GM12878 (cell line): ENCODE measurements at regions not wholly inside any gene's neighbourhood (a gene's known extent, or its start where the extent isn't known, plus 50 kb on each side); places are given as distances from the start of the nearest gene placed in this dataset.
A peak's percentile ranks its signal among the peaks of the same experiment; 100 is the strongest.

ENCODE experiments used
- ATAC-seq: fragments of 200-7000 bp; cut with Tn5 transposase; 3 replicates; pipeline ENCODE4 v1.9.1; 2020; ENCODE audit warnings: mild to moderate bottlenecking, moderate library complexity
- BruUV-seq: library from RNA; stranded (reverse); fragments of 400-500 nt; replicated peaks from 2 replicates; lab custom pipeline; 2021; lab: Mats Ljungman, UMichigan
- CTCF ChIA-PET: fragments of 300-600 bp; sonication (Branson Sonifier 250); formaldehyde crosslinking; extraction: SDS; loops from one replicate; lab custom pipeline; 2021; ENCODE audit warnings: inconsistent platforms; lab: Yijun Ruan, JAX
- POLR2A ChIA-PET: fragments of 350-600 bp; formaldehyde crosslinking; extraction: SDS; loops from one replicate; lab custom pipeline; 2021; ENCODE audit warnings: inconsistent platforms; lab: Charles Lee
- RAD21 ChIA-PET: fragments of 300-600 bp; sonication (Branson Sonifier 250); formaldehyde crosslinking; loops from one replicate; lab custom pipeline; 2023; ENCODE audit warnings: antibody characterized with exemption; ENCODE audit not compliant: unreplicated experiment; lab: Charles Lee
- SMC1A ChIA-PET: fragments of 300-600 bp; sonication (Branson Sonifier 250); formaldehyde crosslinking; loops from one replicate; lab custom pipeline; 2023; ENCODE audit not compliant: unreplicated experiment, uncharacterized antibody; lab: Charles Lee
- DNase-seq: peaks from one replicate; pipeline ENCODE4 v3.0.0-alpha.2; 2011; ENCODE audit warnings: low read depth, low spot score
- FAIRE-seq: peaks from 3 replicates; lab custom pipeline; 2011; peaks lifted over from hg19 to GRCh38; lab: Jason Lieb, UNC
- H2AFZ ChIP-seq: 2 replicates; pipeline ENCODE4 v1.6.0; 2011; ENCODE audit warnings: low read depth, low read length, control low read depth; ENCODE audit not compliant: control insufficient read depth
- H3K27ac ChIP-seq: 2 replicates; pipeline ENCODE4 v1.5.1; 2011; ENCODE audit warnings: control low read depth; ENCODE audit not compliant: control insufficient read depth, insufficient read depth
- H3K27me3 ChIP-seq, 2 experiments: replicated peaks in 1 of 2; 2 replicates each; pipeline versions ENCODE4 v1.6.0 to v1.6.1; 2011; ENCODE audit warnings: low read length in 1 of 2; ENCODE audit not compliant: control insufficient read depth in 2 of 2, insufficient read depth in 2 of 2
- H3K36me3 ChIP-seq, 2 experiments: 2 replicates each; pipeline ENCODE4 v1.5.1; 2011; ENCODE audit warnings: low read length in 1 of 2; ENCODE audit not compliant: control insufficient read depth in 2 of 2, insufficient read depth in 2 of 2
- H3K4me1 ChIP-seq: 2 replicates; pipeline ENCODE4 v1.6.1; 2011; ENCODE audit warnings: mild to moderate bottlenecking, low read length, moderate library complexity, mixed read lengths; ENCODE audit not compliant: control insufficient read depth, insufficient read depth
- H3K4me2 ChIP-seq: 2 replicates; pipeline ENCODE4 v1.6.0; 2011; ENCODE audit warnings: control low read depth; ENCODE audit not compliant: control insufficient read depth, insufficient read depth
- H3K4me3 ChIP-seq: fragments of 200-600 bp; sonication (generic); 2 replicates; pipeline ENCODE4 v1.5.1; 2016
- H3K79me2 ChIP-seq: 2 replicates; pipeline ENCODE4 v1.6.0; 2011; ENCODE audit warnings: low read length; ENCODE audit not compliant: control insufficient read depth, insufficient read depth
- H3K9ac ChIP-seq: 2 replicates; pipeline ENCODE4 v1.8.0; 2011; ENCODE audit warnings: low read length, control low read depth, mixed read lengths; ENCODE audit not compliant: control insufficient read depth, insufficient read depth
- H3K9me3 ChIP-seq: replicated peaks from 3 replicates; pipeline ENCODE4 v1.5.1; 2011; ENCODE audit warnings: mild to moderate bottlenecking, low read length; ENCODE audit not compliant: control insufficient read depth, insufficient read depth
- H4K20me1 ChIP-seq: 2 replicates; pipeline ENCODE4 v1.6.0; 2011; ENCODE audit not compliant: control insufficient read depth, insufficient read depth
- CHD4 ChIP-seq: fragments of 200-600 bp; sonication (generic); IDR thresholded peaks from 2 replicates; pipeline ENCODE4 v1.6.1; 2016; ENCODE audit warnings: mild to moderate bottlenecking
- CUX1 ChIP-seq: IDR thresholded peaks from 2 replicates; pipeline ENCODE4 v1.6.1; 2012; ENCODE audit warnings: improper control_type of control experiment, low read depth, low read length; ENCODE audit not compliant: insufficient replicate concordance
- NKRF ChIP-seq: fragments of 450-650 bp; conservative IDR thresholded peaks from 2 replicates; pipeline ENCODE4 v1.6.1; 2017; ENCODE audit warnings: mild to moderate bottlenecking, moderate library complexity
- PBX3 ChIP-seq: IDR thresholded peaks from 2 replicates; pipeline ENCODE4 v1.6.1; 2011; ENCODE audit warnings: mild to moderate bottlenecking, low read depth, low read length, moderate library complexity; ENCODE audit not compliant: insufficient replicate concordance
- SMAD1 ChIP-seq: fragments of 450-650 bp; IDR thresholded peaks from 2 replicates; pipeline ENCODE4 v1.6.1; 2018; ENCODE audit warnings: mild to moderate bottlenecking, low read depth; ENCODE audit not compliant: partially characterized antibody
- STAT1 ChIP-seq: fragments of 450-650 bp; conservative IDR thresholded peaks from 2 replicates; pipeline ENCODE4 v1.6.1; 2014; ENCODE audit warnings: antibody characterized with exemption, mild to moderate bottlenecking
- ZNF384 ChIP-seq: IDR thresholded peaks from 2 replicates; pipeline ENCODE4 v1.6.1; 2012; ENCODE audit warnings: low read depth, mild to moderate bottlenecking, low read length, improper control_type of control experiment, borderline replicate concordance
- WGBS: methylation state at CpG from one replicate; pipeline ENCODE4 v1.1.6; 2016; ENCODE audit warnings: low lambda C conversion rate; ENCODE audit not compliant: insufficient replicate concordance, insufficient coverage; ENCODE audit errors: missing lambda C conversion rate; 5-methylcytosine and 5-hydroxymethylcytosine counted together
- in situ Hi-C: fragments of 300-500 bp; cut with MboI; formaldehyde crosslinking; loops from 9 replicates; pipeline ENCODE4 v1.14.3; 2018; ENCODE audit warnings: mixed read lengths
- intact Hi-C: fragments of 100-400 bp; cut with micrococcal nuclease; formaldehyde crosslinking; loops from one replicate; pipeline ENCODE4 v1.14.2; 2022; ENCODE audit not compliant: unreplicated experiment

GRCh38 chr3:193843474-193844301 lies 250.7 kb downstream of the OPA1 start:
- no TSS peak for BruUV-seq
- intact Hi-C loops = no loop called here
- Histone ChIP-seq H3K27ac (no peak overlapping the region), H3K36me3 (no peaks in the 10 kb centered on the region), H3K4me1 (peaks cover 11% of the 10 kb centered on the region), H3K4me2 (no peak overlapping the region)
- RAD21 ChIA-PET = interaction anchor here (1.5 kb wide), 1 partner anchor 9 kb away, joined by 5 read pairs; no protein-coding TSS in a partner anchor
- TF ChIP-seq STAT1 (no peak), NKRF (no peak), CUX1 (no peak), CHD4 (no peak), PBX3 (no peak), ZNF384 (no peak), SMAD1 (no peak)
- TF ChIP-seq, all 136 proteins: peak for 0
- H3K9ac ChIP-seq = no peak overlapping the region
- POLR2A ChIA-PET = no interaction called here
- ATAC-seq (peak; percentile 56), FAIRE-seq (no peak), DNase-seq (peak; percentile 36)
- CTCF ChIA-PET = interaction anchor here (0.6 to 1.6 kb wide), 3 partner anchors 128 to 180 kb away, joined by 3 to 4 read pairs (median 3); no protein-coding TSS in a partner anchor
- H2AFZ ChIP-seq = no peak overlapping the region
- in situ Hi-C loops = no loop called here
- H3K27me3 ChIP-seq = no peaks in the 10 kb centered on the region
- 68% methylated on average over 5 of the region's 5 CpGs for WGBS
- H3K9me3 ChIP-seq = peaks cover 2% of the 10 kb centered on the region; the same call in 1 of the 3 replicates
- SMC1A ChIA-PET = interaction anchor here (0.7 to 1.1 kb wide), 2 partner anchors 204 to 1713 kb away, joined by 3 read pairs; no protein-coding TSS in a partner anchor
- H4K20me1 ChIP-seq = no peaks in the 10 kb centered on the region
- H3K79me2 ChIP-seq = no peaks in the 10 kb centered on the region
- H3K4me3 ChIP-seq = no peak overlapping the region
